HG02938 (cell line): ENCODE measurements at regions not wholly inside any gene's neighbourhood (a gene's known extent, or its start where the extent isn't known, plus 50 kb on each side); places are given as distances from the start of the nearest gene placed in this dataset.

Source experiments
- ATAC-seq: cut with Tn5 transposase; IDR thresholded peaks from one replicate; pipeline ENCODE4 v1.9.1; 2021; ENCODE audit warnings: mild to moderate bottlenecking, moderate library complexity; ENCODE audit not compliant: unreplicated experiment

GRCh38 chr2:15776992-15777702, 163.2 kb upstream of the MYCN start:
- ATAC-seq, result no peak

GRCh38 chr2:15777795-15778371, 162.5 kb upstream of the MYCN start:
- ATAC-seq, result no peak

- ATAC-seq, result no peak
Measured at GRCh38 chr2:15778529-15779219, 161.7 kb upstream of the MYCN start.

- ATAC-seq, result no peak
Measured at GRCh38 chr2:15779381-15780041, 160.8 kb upstream of the MYCN start.

GRCh38 chr2:15780234-15780633, 160.1 kb upstream of the MYCN start:
- ATAC-seq, result no peak

GRCh38 chr2:15780912-15781574, 159.3 kb upstream of the MYCN start:
- ATAC-seq, result no peak

GRCh38 chr2:15782009-15782751, 158.2 kb upstream of the MYCN start:
- ATAC-seq, result no peak

GRCh38 chr2:15782769-15783294, 157.5 kb upstream of the MYCN start:
- ATAC-seq, result no peak

GRCh38 chr2:15783489-15783888, 156.9 kb upstream of the MYCN start:
- ATAC-seq, result no peak

GRCh38 chr2:15784106-15784885, 156.1 kb upstream of the MYCN start:
- no peak for ATAC-seq

GRCh38 chr2:15784886-15785801, 155.2 kb upstream of the MYCN start:
- no peak for ATAC-seq

- no peak for ATAC-seq
Measured at GRCh38 chr2:15786003-15786654, 154.2 kb upstream of the MYCN start.

- ATAC-seq, result no peak
Measured at GRCh38 chr2:15786901-15787300, 153.4 kb upstream of the MYCN start.

- ATAC-seq, result no peak
Measured at GRCh38 chr2:15787535-15788454, 152.6 kb upstream of the MYCN start.

GRCh38 chr2:15788455-15788829, 151.9 kb upstream of the MYCN start:
- ATAC-seq, result no peak

GRCh38 chr2:15788830-15789229, 151.5 kb upstream of the MYCN start:
- ATAC-seq, result no peak
